ENCODE measurements at regions not wholly inside any gene's neighbourhood (a gene's known extent, or its start where the extent isn't known, plus 50 kb on each side); places are given as distances from the start of the nearest gene placed in this dataset.

DNA sequence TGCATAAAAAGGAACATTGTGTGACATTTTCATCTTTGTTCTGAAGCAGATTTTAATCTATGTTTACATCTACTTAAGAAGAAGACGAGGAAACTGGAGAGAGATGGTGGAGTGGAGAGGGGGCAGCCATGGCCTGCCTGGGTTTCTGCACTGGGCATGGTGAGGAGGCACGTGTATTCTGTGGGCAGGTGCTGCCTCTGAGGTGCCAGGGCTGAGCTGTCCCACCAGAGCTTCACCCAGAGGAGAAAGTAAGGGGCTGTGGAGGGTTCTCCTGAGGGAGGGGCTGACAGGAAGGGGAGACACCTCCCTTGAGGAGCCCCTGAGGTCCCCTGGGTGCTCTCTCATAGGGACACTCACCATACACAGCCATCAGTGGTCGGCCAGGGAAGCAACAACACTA, 372.4 kb upstream of the OR4E1 start:
- TF ChIP-seq, protein P1, sequence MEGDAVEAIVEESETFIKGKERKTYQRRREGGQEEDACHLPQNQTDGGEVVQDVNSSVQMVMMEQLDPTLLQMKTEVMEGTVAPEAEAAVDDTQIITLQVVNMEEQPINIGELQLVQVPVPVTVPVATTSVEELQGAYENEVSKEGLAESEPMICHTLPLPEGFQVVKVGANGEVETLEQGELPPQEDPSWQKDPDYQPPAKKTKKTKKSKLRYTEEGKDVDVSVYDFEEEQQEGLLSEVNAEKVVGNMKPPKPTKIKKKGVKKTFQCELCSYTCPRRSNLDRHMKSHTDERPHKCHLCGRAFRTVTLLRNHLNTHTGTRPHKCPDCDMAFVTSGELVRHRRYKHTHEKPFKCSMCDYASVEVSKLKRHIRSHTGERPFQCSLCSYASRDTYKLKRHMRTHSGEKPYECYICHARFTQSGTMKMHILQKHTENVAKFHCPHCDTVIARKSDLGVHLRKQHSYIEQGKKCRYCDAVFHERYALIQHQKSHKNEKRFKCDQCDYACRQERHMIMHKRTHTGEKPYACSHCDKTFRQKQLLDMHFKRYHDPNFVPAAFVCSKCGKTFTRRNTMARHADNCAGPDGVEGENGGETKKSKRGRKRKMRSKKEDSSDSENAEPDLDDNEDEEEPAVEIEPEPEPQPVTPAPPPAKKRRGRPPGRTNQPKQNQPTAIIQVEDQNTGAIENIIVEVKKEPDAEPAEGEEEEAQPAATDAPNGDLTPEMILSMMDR (IDR thresholded peaks at IDR 0.05), result no peak
- no peak for TF ChIP-seq EZH2 (IDR thresholded peaks at IDR 0.05; ENCODE audit: borderline replicate concordance, insufficient read depth, low read depth, low read length, poor library complexity, severe bottlenecking)
